Coronary artery (tissue), 2 donors: ENCODE measurements at regions not wholly inside any gene's neighbourhood (a gene's known extent, or its start where the extent isn't known, plus 50 kb on each side); places are given as distances from the start of the nearest gene placed in this dataset.

Experiments
- DNase-seq: peaks from one replicate; pipeline ENCODE4 v3.0.0-alpha.2; 2017; ENCODE audit warnings: low spot score
- H3K27ac ChIP-seq, 2 donors: fragments of 200-600 bp; sonication (generic); one replicate each; pipeline ENCODE4 v1.5.1; 2016 to 2019
- H3K4me3 ChIP-seq: fragments of 200-600 bp; sonication (generic); 2 replicates; pipeline ENCODE4 v1.5.1; 2016; ENCODE audit warnings: mild to moderate bottlenecking, moderate library complexity
- TF ChIP-seq, protein P1 (sequence below): fragments of 200-600 bp; sonication (generic); IDR thresholded peaks from one replicate; pipeline ENCODE4 v1.5.1; 2019; ENCODE audit warnings: antibody characterized with exemption

DNA sequence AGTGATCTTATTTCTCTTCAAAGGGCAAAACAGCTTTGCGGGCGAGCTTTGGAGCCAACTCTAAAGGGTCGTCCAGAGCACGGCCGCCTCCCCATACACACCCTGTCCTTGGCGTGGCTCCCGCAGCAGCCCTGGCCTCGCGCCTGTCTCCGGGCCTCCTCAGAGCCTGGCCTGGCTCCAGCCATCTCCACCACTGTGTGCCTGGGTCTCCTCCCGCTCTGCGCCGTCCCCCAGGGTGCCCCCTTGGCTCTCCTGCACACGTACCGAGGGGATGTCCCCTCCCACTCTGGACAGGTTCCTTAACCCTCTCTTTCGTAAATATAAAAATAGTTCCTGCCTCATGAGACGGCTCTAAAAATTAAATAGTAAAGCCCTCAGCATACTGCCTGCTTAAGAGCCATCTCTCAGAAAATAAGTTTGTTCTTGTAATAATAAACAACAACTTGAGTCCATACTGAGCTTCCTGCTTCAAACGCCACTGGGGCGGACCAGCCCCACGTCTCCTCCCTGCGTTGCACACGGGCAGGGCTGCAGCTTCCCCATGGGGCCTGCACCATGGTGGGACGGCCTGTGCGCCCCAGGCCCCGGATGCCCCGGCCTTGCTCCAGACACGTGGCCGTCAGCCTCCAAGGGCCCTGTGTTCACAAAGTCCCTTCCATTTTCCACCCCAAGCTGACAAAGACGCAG lies 226.2 kb downstream of the TTLL2 start:
- Histone ChIP-seq H3K27ac (peak overlapping the region; percentile 41 to 78), H3K4me3 (peak overlapping the region; percentile 33)
- TF ChIP-seq, protein P1, sequence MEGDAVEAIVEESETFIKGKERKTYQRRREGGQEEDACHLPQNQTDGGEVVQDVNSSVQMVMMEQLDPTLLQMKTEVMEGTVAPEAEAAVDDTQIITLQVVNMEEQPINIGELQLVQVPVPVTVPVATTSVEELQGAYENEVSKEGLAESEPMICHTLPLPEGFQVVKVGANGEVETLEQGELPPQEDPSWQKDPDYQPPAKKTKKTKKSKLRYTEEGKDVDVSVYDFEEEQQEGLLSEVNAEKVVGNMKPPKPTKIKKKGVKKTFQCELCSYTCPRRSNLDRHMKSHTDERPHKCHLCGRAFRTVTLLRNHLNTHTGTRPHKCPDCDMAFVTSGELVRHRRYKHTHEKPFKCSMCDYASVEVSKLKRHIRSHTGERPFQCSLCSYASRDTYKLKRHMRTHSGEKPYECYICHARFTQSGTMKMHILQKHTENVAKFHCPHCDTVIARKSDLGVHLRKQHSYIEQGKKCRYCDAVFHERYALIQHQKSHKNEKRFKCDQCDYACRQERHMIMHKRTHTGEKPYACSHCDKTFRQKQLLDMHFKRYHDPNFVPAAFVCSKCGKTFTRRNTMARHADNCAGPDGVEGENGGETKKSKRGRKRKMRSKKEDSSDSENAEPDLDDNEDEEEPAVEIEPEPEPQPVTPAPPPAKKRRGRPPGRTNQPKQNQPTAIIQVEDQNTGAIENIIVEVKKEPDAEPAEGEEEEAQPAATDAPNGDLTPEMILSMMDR: no peak
- peak; percentile 86 for DNase-seq

DNA sequence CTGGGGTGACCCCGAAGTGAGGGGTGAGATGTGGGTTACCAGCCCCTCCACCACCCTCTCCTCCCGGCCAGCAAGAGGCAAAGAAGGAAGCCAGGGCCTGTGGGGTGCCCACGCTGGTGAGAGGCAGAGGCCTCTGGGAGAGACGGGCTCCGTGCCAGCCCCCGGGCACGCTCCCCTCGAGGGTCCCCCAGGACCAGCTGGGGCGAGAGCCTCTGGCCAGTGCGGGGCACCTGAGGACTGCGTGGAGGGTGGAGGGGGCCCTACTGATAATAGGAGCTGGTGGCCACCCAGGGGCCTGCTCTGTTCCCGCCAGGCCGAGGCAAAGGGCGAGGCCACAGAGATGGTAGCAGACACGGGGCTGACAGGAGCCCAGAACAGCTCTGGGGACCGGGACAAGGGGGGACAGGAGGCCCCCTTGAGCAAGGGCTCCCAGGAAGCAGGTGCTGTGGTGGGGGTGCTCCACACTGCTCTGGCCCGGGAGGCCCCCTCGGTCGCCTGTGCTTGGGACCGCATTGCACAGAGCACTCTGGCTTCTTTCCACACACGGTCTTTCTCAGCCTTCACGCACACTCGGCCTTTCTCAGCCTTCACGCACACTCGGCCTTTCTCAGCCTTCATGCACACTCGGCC lies 226.9 kb downstream of the TTLL2 start:
- TF ChIP-seq, protein P1: no peak
- Histone ChIP-seq H3K4me3 (no peak overlapping the region), H3K27ac (peak overlapping the region; percentile 41 to 78)
- DNase-seq: no peak

DNA sequence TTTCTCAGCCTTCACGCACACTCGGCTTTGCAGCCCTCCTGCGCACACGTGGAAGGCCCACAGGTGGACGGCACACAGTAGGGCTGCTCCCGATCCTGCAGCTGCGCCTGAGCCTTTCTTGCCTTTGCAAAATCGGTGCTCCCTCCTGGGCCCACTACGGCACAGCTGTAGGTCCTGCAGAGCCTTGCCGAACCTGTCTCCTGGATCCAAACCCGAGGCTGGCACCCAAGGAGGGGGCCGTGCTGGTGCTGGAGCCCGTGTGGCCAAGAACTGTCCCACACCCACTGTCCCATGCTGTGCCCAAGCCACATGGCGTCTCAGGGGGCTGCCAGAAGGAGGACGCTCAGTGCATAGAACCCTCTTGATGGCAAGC lies 227.4 kb downstream of the TTLL2 start:
- DNase-seq: no peak
- TF ChIP-seq, protein P1: no peak
- Histone ChIP-seq H3K4me3 (no peak overlapping the region), H3K27ac (no peak overlapping the region)

DNA sequence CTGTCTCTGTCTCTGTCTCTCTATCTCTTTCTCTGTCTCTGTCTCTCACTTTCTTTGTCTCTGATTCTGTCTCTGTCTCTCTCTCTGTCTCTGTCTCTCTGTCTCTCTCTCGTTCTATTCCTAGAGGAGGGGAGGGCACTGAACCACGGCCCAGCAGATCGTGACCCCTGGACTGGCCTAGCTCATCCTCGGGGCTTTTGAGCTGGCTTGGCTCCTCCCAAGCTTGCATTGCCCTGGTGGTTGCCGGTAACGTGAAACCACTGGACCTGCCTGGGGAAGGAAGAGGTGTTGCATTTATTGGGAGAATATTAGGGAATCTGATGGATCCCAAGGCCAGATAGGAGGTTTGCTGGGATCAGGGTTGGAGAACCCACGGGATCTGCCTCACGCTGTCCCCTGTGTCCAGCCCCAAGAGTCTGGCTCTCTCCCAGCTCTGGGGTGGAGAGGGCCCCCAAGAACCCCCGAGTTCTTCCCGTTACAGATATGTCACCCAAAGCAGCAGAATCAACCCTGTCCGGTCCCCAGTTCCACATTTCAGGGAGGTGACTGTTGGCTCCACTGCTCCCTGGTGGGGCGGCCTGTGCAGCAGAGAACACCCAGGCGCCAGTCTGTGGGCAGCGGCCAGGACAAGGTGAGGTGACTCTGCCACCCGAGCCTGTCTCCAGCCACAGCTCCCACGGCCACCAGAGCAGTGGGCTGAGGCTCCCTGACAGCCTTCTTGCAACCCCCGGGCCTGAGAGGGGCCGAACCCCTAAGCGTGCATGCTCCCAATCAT lies 228.3 kb downstream of the TTLL2 start:
- no peak for DNase-seq
- TF ChIP-seq, protein P1: no peak
- no peak overlapping the region for H3K27ac ChIP-seq
- no peak overlapping the region for H3K4me3 ChIP-seq

DNA sequence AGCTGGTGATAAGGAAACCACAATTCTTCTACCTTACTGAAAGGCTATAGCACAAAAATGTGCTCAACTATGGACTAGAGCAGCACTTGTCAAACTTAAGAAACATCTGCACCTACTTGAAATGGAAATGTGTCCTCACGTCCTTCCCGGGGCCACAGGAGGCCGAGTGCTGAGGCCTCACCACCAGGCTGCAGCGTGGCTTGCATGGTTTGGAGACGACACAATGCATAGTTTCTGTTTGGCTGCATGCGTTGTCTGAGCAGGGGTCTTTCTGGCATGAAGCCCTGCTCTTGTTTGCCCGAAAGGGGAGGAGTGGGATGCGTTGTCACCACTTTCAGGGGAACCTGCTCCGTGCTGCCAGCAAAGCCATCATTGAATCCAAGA lies 228.8 kb downstream of the TTLL2 start:
- no peak for DNase-seq
- TF ChIP-seq, protein P1: no peak
- H3K27ac ChIP-seq: no peak overlapping the region
- H3K4me3 ChIP-seq: no peak overlapping the region

DNA sequence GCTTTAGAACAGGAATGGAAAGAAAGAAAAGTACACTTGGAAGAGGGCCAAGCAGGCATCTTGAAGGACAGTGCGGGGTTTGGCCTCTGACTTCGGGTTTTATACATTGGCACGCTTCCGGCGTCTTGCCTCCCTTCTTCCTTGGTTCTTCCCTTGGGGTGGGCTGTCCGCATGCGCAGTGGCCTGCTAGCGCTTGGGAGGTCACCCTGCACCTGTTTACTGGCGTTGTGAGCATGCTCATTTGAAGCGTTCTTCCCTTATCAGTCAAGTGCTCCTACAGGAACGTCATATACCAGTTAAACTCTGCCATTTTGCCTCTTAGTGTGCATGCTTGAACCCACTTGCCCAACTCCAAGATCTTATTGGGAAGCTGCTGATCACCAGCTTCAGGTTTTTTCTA lies 230.0 kb downstream of the TTLL2 start:
- DNase-seq: no peak
- H3K27ac ChIP-seq: no peak overlapping the region
- TF ChIP-seq, protein P1: no peak
- H3K4me3 ChIP-seq: no peak overlapping the region
